Spinal cord (tissue), 9 donors: ENCODE measurements at regions not wholly inside any gene's neighbourhood (a gene's known extent, or its start where the extent isn't known, plus 50 kb on each side); places are given as distances from the start of the nearest gene placed in this dataset.
A peak's percentile ranks its signal among the peaks of the same experiment; 100 is the strongest.

Experiments
- DNase-seq, 6 donors: peaks; one replicate each; pipeline versions ENCODE4 v3.0.0 to v3.0.0-alpha.2; 2013 to 2015; ENCODE audit warnings: low spot score in 6 of 6, low read depth in 4 of 6
- H3K27ac ChIP-seq: one replicate; pipeline ENCODE4 v1.5.1; 2013; ENCODE audit warnings: low read depth, low read length, control low read depth
- H3K27me3 ChIP-seq: one replicate; pipeline ENCODE4 v1.6.1; 2013; ENCODE audit warnings: low read length; ENCODE audit not compliant: control insufficient read depth, insufficient read depth
- H3K36me3 ChIP-seq: one replicate; pipeline ENCODE4 v1.6.1; 2013; ENCODE audit warnings: low read length; ENCODE audit not compliant: control insufficient read depth, insufficient read depth
- H3K4me1 ChIP-seq: one replicate; pipeline ENCODE4 v1.6.1; 2013; ENCODE audit warnings: low read length; ENCODE audit not compliant: control insufficient read depth, insufficient read depth
- H3K4me3 ChIP-seq: one replicate; pipeline ENCODE4 v1.5.1; 2013; ENCODE audit warnings: low read depth, low read length, control low read depth
- H3K9me3 ChIP-seq: one replicate; pipeline ENCODE4 v1.6.1; 2013; ENCODE audit warnings: low read length; ENCODE audit not compliant: control insufficient read depth, insufficient read depth
- WGBS: methylation state at CpG from one replicate; pipeline ENCODE4 v1.1.5; 2013; ENCODE audit warnings: missing lambda C conversion rate; ENCODE audit not compliant: insufficient coverage; 5-methylcytosine and 5-hydroxymethylcytosine counted together
- donor health status: healthy.

DNA sequence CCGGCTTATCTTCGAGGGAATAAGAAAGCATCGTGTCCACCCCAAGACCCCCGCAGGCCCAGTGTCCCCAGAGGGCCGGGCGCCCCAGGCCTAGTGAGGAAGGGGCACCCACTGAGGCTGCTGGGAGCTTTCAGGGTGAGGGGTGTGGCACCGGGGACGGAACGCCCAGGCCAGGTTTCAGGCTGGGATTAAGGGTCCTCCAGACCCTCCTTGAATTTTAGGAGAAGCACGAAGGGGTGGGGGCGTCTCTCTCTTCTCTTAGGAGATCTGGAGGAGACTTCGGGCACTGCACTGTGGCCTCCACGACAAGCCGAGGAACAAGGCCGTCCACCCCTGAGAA, 96.8 kb downstream of the PDGFA start:
- DNase-seq: no peak
- WGBS: 88% methylated on average over 15 of the region's 15 CpGs
- Histone ChIP-seq H3K36me3 (peaks cover 2% of the 10 kb centered on the region), H3K4me1 (peaks cover 25% of the 10 kb centered on the region), H3K27me3 (no peaks in the 10 kb centered on the region), H3K4me3 (no peak overlapping the region), H3K9me3 (no peaks in the 10 kb centered on the region), H3K27ac (no peak overlapping the region)

DNA sequence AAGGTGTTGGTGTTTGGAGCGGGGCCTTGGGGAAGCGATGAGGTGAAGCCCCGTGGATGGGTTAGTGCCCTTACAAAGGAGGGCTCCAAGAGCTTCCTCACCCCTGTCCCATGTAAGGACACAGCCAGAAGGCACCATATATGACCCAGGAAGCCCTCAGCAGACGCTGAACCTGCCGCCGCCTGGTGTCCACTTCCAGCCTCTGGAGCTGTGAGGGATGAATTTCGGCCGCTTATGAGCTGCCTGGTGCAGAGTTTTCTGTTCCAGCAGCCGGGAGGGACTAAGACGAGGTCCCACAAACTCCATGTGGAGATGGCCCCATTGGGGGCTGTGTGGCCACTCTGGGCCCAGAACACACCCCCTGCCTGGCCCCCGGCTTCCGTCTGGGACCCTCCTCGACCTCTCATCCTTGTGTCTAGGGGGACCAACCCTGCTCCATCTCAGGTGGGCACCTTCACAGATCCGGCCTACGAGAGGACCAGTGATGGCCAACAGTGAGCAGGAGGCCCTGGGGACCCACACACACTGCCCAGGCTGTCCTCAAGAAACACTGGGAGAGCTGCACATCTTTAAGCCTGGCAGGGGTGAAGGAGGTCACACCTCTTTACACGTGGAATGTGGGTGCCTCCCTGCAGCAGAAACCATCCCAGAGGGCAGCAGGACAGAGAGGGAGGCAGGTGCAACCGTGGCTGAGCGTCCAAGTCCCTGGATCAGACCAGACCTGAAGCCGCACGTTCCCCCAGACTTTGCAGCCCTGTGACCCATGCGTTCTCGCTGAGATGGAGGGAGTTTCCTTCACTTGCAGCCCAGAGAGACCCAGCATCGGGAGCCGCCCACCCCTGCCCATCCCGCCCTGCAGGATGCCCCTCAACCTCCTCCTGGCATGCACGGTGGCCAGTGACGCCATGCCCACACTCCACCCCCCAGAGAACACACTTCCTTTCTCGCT, 96.1 kb downstream of the PDGFA start:
- Histone ChIP-seq H3K9me3 (no peaks in the 10 kb centered on the region), H3K27me3 (no peaks in the 10 kb centered on the region), H3K4me3 (no peak overlapping the region), H3K27ac (no peak overlapping the region), H3K36me3 (peaks cover 2% of the 10 kb centered on the region), H3K4me1 (peaks cover 24% of the 10 kb centered on the region)
- WGBS: 92% methylated on average over 27 of the region's 28 CpGs
- no peak for DNase-seq

DNA sequence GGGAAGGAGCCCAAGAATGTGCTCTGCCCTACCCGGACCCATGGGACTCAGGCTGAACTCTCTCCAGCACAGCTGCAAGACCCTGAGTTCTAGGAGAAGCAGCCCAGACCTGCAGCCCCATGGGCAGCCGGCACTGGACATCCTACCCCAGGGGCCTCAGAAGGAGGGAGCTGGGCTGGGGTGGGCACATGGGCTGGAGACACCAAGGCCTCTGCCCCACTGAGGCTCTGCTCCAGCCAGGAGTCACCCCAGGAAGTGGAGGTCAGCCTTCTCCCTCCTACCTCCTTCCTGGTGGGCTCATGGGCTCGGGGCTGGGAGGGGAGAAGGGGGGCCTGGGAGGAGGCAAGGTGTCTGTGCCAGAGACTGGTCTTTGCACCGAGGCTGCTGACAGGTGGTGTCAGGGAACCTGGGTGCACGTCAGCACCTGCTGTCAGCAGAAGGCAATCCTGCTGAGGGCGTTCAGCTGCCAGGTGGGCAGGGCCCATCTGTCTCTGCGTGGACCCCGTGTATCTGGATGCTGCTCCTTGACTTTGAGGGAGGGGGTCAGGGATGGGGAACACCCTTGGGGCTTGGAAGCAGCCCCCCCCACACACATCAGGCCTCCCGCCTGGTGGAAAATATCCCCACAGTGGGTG, 95.2 kb downstream of the PDGFA start:
- Histone ChIP-seq H3K4me3 (no peak overlapping the region), H3K27me3 (no peaks in the 10 kb centered on the region)
- no peak for DNase-seq

DNA sequence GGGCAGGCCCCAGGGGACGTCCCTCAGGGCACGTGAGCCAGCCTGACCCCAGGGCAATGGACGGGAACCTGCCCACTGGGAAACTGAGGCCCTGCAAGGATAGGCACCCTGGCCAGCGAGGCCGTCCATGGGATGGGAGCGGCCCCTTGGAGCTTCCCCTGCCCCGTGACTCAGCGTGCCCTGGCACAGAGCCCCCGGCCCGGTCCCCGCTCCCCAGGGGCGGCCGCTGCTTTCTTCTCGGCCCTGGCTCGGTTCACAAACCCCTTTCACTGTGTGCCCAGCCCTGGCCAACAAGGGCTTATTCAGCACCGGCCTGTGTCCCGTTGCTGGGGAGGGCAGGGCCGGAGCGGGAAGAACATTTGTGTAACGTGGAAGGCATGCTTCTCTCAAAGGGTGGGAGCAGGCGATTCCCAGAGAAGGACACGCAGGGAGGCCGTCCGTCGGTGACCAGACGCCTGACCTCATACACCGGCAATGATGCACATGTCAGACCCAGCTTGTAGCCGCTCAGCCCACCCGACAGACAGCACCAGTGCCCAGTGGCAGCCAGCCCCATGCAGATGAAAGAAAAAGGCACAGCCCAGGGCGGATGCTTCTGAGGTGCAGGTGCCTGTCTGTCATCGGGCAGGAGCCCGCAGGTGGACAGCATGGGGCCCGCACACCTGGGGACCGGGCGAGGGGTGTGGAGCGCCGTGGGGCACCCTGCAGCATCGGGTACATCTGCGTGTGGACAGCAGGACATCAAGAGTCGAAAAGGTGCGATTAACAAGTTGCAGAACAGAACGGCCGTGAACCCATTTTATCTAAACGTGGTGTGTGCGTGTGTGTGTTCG, 94.5 kb downstream of the PDGFA start:
- Histone ChIP-seq H3K9me3 (no peaks in the 10 kb centered on the region), H3K4me3 (no peak overlapping the region), H3K27me3 (no peaks in the 10 kb centered on the region), H3K27ac (peak overlapping the region; percentile 71), H3K36me3 (peaks cover 2% of the 10 kb centered on the region), H3K4me1 (peaks cover 22% of the 10 kb centered on the region)
- DNase-seq: peak in 4 of 6 donors; percentile 45 to 80 (median 47)
- 45% methylated on average over 45 of the region's 46 CpGs for WGBS

More for the DNA sequence above, 95.2 kb downstream of the PDGFA start:
- Histone ChIP-seq H3K36me3 (peaks cover 2% of the 10 kb centered on the region), H3K9me3 (no peaks in the 10 kb centered on the region), H3K4me1 (peaks cover 22% of the 10 kb centered on the region), H3K27ac (peak overlapping the region; percentile 47)
- 64% methylated on average over 6 of the region's 9 CpGs for WGBS

DNA sequence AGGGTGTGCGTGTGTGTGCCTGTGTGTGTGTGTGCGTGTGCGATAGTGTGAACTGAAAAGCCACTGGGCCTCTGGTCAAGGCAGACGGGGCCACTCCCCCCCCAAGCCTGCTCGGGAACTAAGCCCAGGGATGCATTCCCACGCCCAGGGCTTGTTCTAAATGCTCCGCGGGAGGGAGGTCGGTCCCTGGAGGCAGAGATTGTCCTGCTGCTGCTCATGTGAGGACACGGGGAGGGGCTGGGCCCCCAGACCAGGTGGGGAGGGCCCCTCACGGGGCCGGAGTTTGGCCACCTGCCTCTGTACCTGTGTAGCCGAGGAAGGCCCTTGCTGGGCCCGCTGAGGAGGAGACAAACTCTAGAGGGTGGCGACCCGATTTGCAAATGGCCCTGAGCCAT, 93.9 kb downstream of the PDGFA start:
- DNase-seq: no peak
- Histone ChIP-seq H3K4me3 (no peak overlapping the region), H3K4me1 (peaks cover 22% of the 10 kb centered on the region), H3K27ac (no peak overlapping the region), H3K36me3 (peaks cover 2% of the 10 kb centered on the region), H3K9me3 (no peaks in the 10 kb centered on the region), H3K27me3 (no peaks in the 10 kb centered on the region)
- WGBS: 27% methylated on average over 11 of the region's 16 CpGs

DNA sequence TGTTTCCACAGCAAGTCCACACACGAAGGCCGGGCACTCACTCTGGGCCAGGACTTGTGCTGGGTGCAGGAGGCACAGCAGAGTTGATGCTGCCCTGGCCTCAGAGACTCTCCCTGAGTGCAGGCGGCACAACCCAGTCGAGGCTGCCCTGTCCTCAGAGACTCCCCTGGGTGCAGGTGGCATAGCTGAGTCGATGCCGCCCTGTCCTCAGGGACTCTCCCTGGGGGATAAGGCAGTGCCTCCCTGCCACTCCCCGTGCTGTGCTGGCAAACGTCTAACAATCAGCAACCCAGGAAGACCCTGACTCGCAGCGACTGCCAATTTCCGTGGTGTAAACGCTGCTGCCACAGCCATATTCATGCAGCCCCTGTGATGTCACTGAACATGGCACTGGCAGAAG, 93.1 kb downstream of the PDGFA start:
- Histone ChIP-seq H3K27me3 (no peaks in the 10 kb centered on the region), H3K4me1 (peaks cover 28% of the 10 kb centered on the region), H3K4me3 (no peak overlapping the region), H3K27ac (no peak overlapping the region), H3K36me3 (peaks cover 2% of the 10 kb centered on the region), H3K9me3 (no peaks in the 10 kb centered on the region)
- 91% methylated on average over 12 of the region's 12 CpGs for WGBS
- no peak for DNase-seq

DNA sequence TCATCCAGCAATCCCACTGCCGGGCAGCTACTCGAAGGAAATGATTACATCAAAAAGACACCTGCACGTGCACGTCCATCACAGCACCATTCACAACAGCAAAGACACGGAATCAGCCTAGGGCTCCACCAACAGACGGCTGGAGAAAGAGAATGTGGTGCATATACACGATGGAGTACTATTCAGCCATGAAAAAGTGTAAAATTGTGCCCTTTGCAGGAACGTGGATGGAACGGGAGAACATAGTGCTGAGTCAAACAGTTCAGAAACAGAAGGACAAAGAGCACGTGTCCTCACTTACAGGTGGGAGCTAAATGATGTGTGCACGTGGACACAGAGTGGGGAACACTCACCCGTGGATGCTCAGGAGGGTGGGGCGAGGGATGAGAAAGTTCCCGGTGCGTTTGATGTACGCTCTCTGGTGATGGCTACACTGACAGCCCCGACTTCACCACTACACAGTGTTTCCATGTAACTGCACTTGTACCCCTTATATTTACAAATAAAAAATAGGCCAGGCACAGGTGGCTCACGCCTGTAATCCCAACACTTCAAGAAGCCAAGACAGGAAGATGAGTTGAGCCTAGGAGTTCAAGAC, 92.0 kb downstream of the PDGFA start:
- H3K9me3 ChIP-seq: no peaks in the 10 kb centered on the region
- no peak for DNase-seq
- H3K4me1 ChIP-seq: peaks cover 39% of the 10 kb centered on the region
- WGBS: 96% methylated on average over 17 of the region's 18 CpGs
- H3K27me3 ChIP-seq: no peaks in the 10 kb centered on the region
- peaks cover 2% of the 10 kb centered on the region for H3K36me3 ChIP-seq
- no peak overlapping the region for H3K4me3 ChIP-seq
- H3K27ac ChIP-seq: no peak overlapping the region

DNA sequence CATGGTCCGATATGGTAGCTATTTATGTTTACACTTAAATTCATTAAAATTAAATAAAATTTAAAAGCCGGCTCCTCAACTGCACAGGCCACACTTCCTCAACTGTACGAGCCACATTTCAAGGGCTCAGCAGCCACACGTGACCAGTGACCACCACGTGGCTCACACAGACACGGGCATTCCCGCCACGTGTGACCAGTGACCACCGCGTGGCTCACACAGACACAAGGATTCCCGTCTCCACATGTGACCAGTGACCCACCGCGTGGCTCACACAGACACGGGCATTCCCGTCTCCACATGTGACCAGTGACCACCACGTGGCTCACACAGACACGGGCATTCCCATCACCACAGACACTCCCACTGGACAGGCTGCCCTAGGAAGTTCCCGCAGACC, 91.3 kb downstream of the PDGFA start:
- DNase-seq: no peak
- H3K27me3 ChIP-seq: no peaks in the 10 kb centered on the region
- peaks cover 2% of the 10 kb centered on the region for H3K36me3 ChIP-seq
- no peak overlapping the region for H3K4me3 ChIP-seq
- H3K27ac ChIP-seq: no peak overlapping the region
- 98% methylated on average over 14 of the region's 18 CpGs for WGBS
- no peaks in the 10 kb centered on the region for H3K9me3 ChIP-seq
- H3K4me1 ChIP-seq: peaks cover 39% of the 10 kb centered on the region
